ENCODE measurements at regions not wholly inside any gene's neighbourhood (a gene's known extent, or its start where the extent isn't known, plus 50 kb on each side); places are given as distances from the start of the nearest gene placed in this dataset.

DNA sequence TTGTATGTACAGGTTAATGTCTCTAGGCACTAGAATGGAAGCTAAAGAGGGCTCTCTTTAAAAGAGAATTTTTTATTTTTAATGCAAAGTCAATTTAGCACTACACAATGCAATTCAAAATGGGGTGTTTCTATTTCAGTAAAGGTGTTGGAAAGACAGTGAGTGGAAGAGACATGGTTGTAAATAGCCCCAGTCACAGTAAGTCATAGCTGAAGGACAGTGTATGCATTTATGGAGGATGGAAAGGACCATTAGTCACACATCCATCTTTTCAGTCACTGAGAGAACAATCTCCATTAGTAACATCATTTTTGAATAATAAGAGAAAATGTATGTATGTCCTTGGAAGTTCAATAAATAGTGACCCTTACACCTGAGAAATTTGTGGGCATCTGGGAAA, 148.0 kb downstream of the PDHA2 start:
- DNase-seq = no peak

DNA sequence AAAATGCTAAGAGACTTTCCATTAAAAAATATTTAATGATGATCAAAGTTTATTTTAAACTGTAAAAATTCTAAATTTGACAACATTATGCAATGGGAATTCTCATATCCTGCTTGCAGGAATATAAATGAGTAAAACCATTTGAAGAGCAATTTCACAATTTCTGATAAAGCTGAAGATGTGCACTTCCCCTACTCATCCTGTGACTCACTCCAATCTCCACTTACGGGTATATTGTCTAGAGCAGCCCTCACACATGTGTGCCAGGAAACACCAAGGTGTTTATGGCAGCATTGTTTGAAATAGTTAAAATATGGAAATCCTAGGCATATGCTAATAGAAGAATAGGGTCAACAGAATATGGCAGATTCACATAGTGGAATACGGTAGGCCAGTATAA, 158.4 kb downstream of the PDHA2 start:
- DNase-seq = no peak

- no peak for DNase-seq
Observed at GRCh38 chr4:96003951-96004740, 164.3 kb downstream of the PDHA2 start.

DNA sequence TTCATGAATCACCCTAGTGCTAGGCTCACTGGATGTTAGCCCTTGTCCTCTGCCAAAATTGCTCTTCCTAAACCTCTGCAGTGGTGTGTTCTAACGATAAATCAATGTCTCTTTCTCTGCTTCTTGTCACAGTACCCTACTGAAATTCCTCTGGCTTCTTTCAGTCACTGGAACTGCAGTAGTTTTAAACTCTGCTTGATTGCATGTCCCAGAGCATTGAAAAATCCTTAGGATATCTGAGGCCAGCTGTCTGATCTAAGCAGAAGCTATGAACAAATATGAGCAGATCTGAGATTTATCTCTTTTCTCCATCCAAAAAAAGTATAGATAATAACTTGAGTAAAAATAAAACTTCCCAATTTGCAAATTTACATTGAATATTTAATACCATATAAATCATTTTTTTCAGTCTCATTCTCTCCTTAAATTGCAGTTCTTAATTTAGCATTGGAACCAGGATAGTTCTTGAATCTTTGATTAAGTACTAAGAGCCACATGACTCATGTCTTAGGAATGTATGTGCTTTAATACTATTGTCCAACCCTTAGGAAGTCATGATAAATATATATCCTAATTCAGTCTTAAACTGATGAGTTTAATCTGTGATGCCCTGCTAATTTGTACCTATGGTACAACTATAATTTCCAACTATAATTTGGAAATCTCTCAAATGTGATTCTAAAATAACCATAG, 169.7 kb downstream of the PDHA2 start:
- no peak for DNase-seq

DNA sequence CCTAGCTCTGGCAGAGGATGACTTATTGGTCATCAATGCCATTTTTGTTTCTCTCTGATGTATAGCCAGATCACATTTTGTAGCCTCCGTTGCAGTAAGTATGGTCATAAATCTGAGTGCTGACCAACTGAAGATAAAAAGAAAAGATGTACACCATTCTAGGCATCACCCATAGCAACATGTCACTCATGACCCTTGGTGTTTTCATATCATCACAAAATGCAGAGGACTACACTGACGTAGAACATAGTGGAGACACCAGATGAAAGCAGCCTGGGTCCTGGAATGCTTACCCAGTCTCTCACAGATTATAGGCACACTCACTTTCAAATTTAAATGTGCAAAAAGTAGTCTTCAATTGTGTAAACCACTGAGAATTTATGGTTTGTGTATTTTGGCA, 172.8 kb downstream of the PDHA2 start:
- DNase-seq = no peak

DNA sequence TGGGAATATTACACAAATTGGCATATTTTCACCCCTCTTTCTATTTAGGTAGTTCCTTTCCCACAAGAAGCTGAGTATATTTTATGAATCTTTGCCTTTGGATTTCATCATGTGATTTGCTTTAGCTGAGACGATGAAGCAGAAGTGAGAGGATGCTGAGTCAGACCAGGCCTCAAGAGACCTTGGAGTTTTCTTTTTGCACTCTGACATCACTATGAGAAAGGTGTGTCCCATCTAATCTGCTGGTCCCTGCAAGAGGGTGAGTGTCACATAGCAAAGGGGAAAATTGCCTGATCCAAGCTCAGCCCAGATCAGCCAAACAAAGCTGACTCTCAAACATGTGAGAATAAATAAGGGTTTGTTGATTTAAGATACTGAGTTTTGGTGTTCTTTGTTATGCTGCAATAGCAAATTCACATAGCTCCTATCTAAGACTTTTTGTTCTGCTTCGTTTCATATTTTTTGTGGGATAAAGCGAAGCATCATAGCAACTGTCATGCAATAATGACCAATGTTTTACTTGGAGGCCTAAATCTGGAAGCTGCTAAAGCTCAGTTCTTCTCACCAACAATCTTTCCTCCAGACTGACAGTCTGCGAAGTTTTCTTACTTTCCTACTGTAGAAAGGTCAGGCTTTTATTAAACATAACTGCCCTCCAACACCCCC, 176.9 kb downstream of the PDHA2 start:
- no peak for DNase-seq

GRCh38 chr4:96025011-96025410, 185.1 kb downstream of the PDHA2 start:
- no peak for DNase-seq

- no peak for DNase-seq
Observed at GRCh38 chr4:96035727-96036126, 195.8 kb downstream of the PDHA2 start.

GRCh38 chr4:96036781-96037180, 196.9 kb downstream of the PDHA2 start:
- DNase-seq = no peak

DNA sequence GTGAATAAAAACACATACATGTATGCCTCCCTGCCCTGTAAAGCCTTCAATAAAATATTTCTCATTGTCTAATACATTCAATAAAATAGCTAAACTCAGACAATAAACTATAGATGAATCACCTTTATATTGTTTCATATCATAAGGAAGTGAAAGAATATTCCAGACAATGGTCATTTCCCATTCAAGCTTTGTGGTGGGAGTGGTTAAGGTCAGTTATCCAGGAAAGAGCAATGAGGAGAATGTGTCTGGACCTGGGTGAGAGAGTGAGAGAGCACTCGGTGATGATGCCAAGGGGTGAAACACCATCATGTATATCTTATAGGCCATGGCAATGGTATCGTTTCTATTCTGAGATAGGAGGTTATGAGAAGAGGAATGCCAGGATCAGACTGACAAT, 197.8 kb downstream of the PDHA2 start:
- no peak for DNase-seq

GRCh38 chr4:96039217-96039616, 199.3 kb downstream of the PDHA2 start:
- DNase-seq = no peak

GRCh38 chr4:96039803-96040436, 200.0 kb downstream of the PDHA2 start:
- DNase-seq = no peak

GRCh38 chr4:96044971-96045370, 205.1 kb downstream of the PDHA2 start:
- DNase-seq = no peak

DNA sequence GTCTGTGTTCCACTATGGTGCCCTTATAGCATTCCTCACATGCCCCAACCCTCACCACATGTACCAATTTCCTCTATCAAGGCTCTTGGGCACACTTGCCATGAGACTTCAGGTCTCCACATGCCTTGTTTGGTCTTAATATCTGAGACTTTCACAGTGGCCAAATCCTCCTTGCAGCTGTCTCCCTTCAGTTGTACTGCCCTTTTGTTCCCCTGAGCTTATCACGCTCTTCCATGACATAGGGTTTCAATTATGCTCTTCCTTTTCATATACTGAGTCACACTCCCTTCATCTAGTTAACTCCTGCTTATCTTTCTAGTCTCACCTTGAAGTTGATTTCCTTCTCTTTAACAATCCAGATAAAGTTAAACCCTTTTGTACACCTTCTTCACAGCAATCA, 212.9 kb downstream of the PDHA2 start:
- no peak for DNase-seq

- DNase-seq = no peak
Observed at GRCh38 chr4:96056346-96056934, 216.5 kb downstream of the PDHA2 start.

GRCh38 chr4:96063639-96064038, 223.7 kb downstream of the PDHA2 start:
- no peak for DNase-seq

DNA sequence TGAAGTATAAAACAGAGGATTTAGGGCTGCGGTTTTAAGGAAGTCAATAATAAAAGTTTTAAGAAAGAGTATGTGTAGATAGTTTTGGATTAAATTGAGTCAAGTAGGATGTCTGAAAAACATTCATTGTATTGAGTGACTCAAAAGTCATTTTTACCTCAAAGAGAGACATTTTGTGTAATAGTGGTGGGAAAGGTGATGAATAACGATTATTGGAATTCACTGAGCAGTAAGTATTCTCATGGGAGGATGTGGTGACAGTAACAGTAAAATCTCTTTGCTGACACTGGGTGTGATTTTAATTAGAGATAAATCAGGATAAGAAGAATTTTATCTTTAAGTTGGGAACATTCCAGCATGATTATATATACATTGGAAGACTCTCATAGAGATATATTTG, 233.6 kb downstream of the PDHA2 start:
- DNase-seq = no peak

DNA sequence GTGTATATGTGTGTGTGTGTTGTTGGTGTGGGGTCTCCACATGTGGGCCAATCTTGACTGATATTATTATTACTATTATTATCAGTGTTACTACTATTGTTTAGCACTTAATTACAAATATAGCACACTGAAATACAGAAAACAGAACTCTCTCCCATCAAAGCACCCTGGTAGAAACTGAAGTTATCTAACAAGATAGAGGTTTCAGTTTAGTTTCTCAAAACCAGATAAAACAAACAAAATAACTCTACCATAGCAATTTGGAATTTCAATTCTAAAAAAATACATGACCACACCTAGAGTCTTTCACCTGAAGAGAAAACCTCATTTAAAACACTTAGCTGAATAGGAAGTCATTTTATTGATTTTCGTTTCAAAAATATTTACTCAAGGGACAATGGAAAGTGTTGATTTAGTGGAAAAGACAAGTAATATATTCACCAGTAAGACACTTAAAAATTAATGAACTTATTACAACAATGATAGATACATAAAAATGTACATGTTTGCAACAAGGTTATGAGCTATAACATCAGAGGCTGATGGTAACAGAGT, 252.3 kb downstream of the PDHA2 start:
- no peak for DNase-seq

- DNase-seq = no peak
Observed at GRCh38 chr4:96093057-96093456, 253.2 kb downstream of the PDHA2 start.

GRCh38 chr4:96093563-96093962, 253.7 kb downstream of the PDHA2 start:
- no peak for DNase-seq

GRCh38 chr4:96094183-96094582, 254.3 kb downstream of the PDHA2 start:
- no peak for DNase-seq

Data from right lung (tissue), 2 donors.